GM06990 (cell line): ENCODE measurements at regions not wholly inside any gene's neighbourhood (a gene's known extent, or its start where the extent isn't known, plus 50 kb on each side); places are given as distances from the start of the nearest gene placed in this dataset.

ENCODE experiments used
- DNase-seq: peaks from one replicate; pipeline ENCODE4 v3.0.0-alpha.2; 2011; ENCODE audit not compliant: insufficient read length; ENCODE audit errors: extremely low read depth
- H3K27me3 ChIP-seq: replicated peaks from 2 replicates; pipeline ENCODE4 v1.6.0; 2011; ENCODE audit warnings: low read length; ENCODE audit not compliant: control insufficient read depth, insufficient read depth
- H3K36me3 ChIP-seq: 2 replicates; pipeline ENCODE4 v1.5.1; 2011; ENCODE audit warnings: low read length; ENCODE audit not compliant: control insufficient read depth, insufficient read depth
- H3K4me3 ChIP-seq: replicated peaks from 2 replicates; pipeline ENCODE4 v1.5.1; 2011; ENCODE audit warnings: low read depth, mild to moderate bottlenecking, control low read depth, low read length
- TF ChIP-seq, protein P1 (sequence below): IDR thresholded peaks from 2 replicates; pipeline ENCODE4 v1.5.1; 2011; ENCODE audit warnings: low read length, control low read depth, mild to moderate bottlenecking, inconsistent platforms; ENCODE audit not compliant: insufficient read depth, poor library complexity, severe bottlenecking

DNA sequence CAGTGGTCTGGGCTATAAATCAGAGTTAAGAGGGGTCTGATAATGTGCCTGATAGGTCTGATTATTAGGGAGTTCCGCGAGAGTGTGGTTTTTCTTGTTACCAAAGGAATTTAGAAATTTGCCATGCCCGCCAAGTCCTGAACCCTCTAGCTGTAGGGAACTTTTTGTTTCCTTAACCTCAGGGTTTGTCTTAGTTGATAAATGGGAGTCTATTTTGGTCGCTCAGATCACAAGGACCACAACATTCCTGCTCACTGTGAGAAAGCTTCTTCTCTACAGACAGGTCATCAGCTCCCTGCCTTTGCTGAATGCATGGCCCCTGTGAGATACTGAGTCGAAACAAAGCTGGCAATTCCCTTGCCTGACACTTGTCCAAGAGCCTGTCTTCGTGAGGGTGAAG, 497.8 kb downstream of the HS3ST4 start:
- H3K27me3 ChIP-seq = no peaks in the 10 kb centered on the region
- H3K4me3 ChIP-seq = no peak overlapping the region
- no peaks in the 10 kb centered on the region for H3K36me3 ChIP-seq
- no peak for DNase-seq
- TF ChIP-seq, protein P1, sequence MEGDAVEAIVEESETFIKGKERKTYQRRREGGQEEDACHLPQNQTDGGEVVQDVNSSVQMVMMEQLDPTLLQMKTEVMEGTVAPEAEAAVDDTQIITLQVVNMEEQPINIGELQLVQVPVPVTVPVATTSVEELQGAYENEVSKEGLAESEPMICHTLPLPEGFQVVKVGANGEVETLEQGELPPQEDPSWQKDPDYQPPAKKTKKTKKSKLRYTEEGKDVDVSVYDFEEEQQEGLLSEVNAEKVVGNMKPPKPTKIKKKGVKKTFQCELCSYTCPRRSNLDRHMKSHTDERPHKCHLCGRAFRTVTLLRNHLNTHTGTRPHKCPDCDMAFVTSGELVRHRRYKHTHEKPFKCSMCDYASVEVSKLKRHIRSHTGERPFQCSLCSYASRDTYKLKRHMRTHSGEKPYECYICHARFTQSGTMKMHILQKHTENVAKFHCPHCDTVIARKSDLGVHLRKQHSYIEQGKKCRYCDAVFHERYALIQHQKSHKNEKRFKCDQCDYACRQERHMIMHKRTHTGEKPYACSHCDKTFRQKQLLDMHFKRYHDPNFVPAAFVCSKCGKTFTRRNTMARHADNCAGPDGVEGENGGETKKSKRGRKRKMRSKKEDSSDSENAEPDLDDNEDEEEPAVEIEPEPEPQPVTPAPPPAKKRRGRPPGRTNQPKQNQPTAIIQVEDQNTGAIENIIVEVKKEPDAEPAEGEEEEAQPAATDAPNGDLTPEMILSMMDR = no peak

DNA sequence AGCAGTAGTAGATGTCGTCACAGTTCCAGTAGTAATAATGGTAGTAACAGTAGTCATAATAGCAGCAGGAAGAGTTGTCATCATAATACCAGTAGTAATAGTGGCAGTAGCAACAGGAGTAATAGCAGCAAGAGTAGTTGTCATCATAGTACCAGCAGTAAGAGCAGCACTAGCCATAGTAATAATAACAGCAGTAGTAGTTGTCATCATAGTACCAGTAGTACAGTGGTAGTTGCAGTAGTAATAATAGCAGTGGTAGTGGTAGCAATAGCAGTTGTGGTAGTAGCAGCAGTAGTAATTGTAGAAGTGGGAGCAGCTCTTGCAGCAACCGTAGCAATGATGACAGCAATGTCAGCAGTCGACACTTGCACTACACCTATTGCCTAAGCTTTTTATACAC, 502.8 kb downstream of the HS3ST4 start:
- H3K36me3 ChIP-seq = no peaks in the 10 kb centered on the region
- TF ChIP-seq, protein P1 = no peak
- no peak for DNase-seq
- no peaks in the 10 kb centered on the region for H3K27me3 ChIP-seq
- no peak overlapping the region for H3K4me3 ChIP-seq

DNA sequence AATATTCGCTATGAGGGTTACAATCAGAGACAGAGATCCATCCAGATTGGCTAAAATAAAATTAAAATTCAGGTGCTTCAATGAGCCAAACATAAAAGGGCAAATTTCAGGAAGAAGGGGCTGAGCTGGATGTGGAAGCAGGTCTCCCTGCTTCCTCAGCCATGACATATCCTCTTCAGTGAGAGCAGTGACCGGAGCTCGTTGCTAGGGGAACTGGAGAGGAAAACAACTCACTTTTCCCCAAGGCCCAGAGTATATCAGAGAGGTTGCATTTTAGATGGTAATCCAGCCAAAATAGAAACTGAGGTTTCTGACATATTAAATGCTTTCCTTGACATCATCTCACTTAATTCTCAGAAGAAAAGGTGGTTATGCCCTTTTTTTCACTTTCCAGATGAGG, 503.5 kb downstream of the HS3ST4 start:
- H3K27me3 ChIP-seq = no peaks in the 10 kb centered on the region
- TF ChIP-seq, protein P1 = no peak
- H3K36me3 ChIP-seq = no peaks in the 10 kb centered on the region
- H3K4me3 ChIP-seq = no peak overlapping the region
- DNase-seq = no peak

DNA sequence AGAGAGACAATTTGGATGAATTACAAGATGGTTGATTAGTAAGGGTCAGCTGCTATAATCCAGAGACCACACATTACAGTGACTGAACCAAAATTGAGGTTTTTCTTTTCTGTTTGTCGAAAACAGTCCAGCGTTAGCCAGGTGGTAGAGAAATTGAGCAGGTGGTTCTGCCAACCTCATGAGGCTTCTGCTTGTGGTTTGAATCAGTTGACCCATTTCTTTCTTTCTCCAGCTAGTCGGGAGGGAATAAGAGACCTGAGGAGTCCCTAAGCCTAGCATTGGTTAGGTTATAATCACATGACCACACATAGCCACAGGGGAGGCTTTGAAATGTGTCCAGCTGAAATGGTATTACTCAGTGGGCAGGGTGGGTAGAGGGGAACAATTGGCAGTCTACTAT, 504.6 kb downstream of the HS3ST4 start:
- Histone ChIP-seq H3K4me3 (no peak overlapping the region), H3K27me3 (no peaks in the 10 kb centered on the region), H3K36me3 (no peaks in the 10 kb centered on the region)
- TF ChIP-seq, protein P1 = no peak
- no peak for DNase-seq

DNA sequence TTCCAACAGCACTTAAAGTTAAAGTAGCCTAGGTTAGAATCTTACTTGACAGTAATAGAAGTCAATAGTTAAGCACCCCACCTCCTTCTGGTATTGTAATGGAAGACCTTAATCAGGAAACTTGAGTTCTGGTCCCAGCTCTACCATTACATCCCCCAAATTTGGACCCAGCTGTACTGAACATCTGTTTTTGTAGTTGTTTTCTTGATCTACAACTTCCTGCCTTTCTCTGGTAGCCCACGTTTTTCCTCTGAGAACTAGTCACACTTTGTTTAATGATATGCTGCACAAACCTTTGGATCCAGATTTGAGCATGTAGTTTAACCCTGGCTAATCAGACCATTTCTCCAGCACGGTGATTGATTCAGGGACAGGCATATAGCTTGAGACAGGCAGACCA, 505.0 kb downstream of the HS3ST4 start:
- no peak overlapping the region for H3K4me3 ChIP-seq
- no peaks in the 10 kb centered on the region for H3K27me3 ChIP-seq
- TF ChIP-seq, protein P1 = no peak
- DNase-seq = no peak
- no peaks in the 10 kb centered on the region for H3K36me3 ChIP-seq

DNA sequence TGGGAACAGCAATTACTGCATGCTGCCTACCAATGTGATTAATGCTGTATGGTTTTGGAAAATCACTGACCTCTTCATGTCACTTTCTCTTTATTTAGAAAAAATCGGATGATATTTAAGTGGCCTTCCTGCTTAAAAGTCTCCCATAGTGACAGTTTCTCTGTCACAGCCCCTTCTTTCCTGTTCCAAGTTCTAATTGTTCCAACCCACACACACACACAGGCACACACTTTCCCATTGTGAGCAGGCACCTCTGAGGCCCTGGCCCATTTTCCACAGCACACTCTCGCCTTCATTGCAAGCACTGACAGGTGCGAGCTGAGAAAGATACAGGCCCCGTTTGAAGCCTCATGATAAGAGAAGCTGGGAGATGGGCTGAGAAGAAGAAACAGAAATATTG, 505.9 kb downstream of the HS3ST4 start:
- TF ChIP-seq, protein P1 = no peak
- Histone ChIP-seq H3K4me3 (no peak overlapping the region), H3K27me3 (no peaks in the 10 kb centered on the region), H3K36me3 (no peaks in the 10 kb centered on the region)
- DNase-seq = no peak
